NOMO-1 (cell line): ENCODE measurements at regions not wholly inside any gene's neighbourhood (a gene's known extent, or its start where the extent isn't known, plus 50 kb on each side); places are given as distances from the start of the nearest gene placed in this dataset.

Source experiments
- DNase-seq, 2 experiments: peaks; one replicate each; lab custom pipeline; 2025; ENCODE audit not compliant: unreplicated experiment in 2 of 2; lab: John Stamatoyannopoulos, UW

- no peak for DNase-seq
These were observed 444.0 kb downstream of the NPHP4 start for GRCh38 chr1:5548266-5548665.

- no peak for DNase-seq
These were observed 449.0 kb downstream of the NPHP4 start for GRCh38 chr1:5543235-5543634.

GRCh38 chr1:5532811-5533210 lies 459.4 kb downstream of the NPHP4 start:
- DNase-seq, result no peak

- no peak for DNase-seq
These were observed 465.2 kb downstream of the NPHP4 start for GRCh38 chr1:5526822-5527551.

GRCh38 chr1:5526385-5526750 lies 465.9 kb downstream of the NPHP4 start:
- DNase-seq, result no peak

GRCh38 chr1:5525597-5526384 lies 466.4 kb downstream of the NPHP4 start:
- no peak for DNase-seq

GRCh38 chr1:5522531-5523145 lies 469.6 kb downstream of the NPHP4 start:
- DNase-seq, result no peak

GRCh38 chr1:5519366-5520135 lies 472.7 kb downstream of the NPHP4 start:
- no peak for DNase-seq

- DNase-seq, result no peak
These were observed 475.5 kb downstream of the NPHP4 start for GRCh38 chr1:5516756-5517155.

- no peak for DNase-seq
These were observed 476.7 kb downstream of the NPHP4 start for GRCh38 chr1:5515501-5515900.

- DNase-seq, result peak; percentile 43 to 47
These were observed 477.6 kb downstream of the NPHP4 start for GRCh38 chr1:5514527-5515183.

GRCh38 chr1:5513846-5514526 lies 478.2 kb downstream of the NPHP4 start:
- DNase-seq, result no peak

- no peak for DNase-seq
These were observed 479.0 kb downstream of the NPHP4 start for GRCh38 chr1:5513179-5513578.

GRCh38 chr1:5511381-5512097 lies 480.7 kb downstream of the NPHP4 start:
- DNase-seq, result no peak

GRCh38 chr1:5509664-5510452 lies 482.4 kb downstream of the NPHP4 start:
- peak; percentile 2 to 15 for DNase-seq

- DNase-seq, result no peak
These were observed 483.4 kb downstream of the NPHP4 start for GRCh38 chr1:5508669-5509330.

GRCh38 chr1:5507340-5507739 lies 484.9 kb downstream of the NPHP4 start:
- no peak for DNase-seq

GRCh38 chr1:5506634-5507033 lies 485.6 kb downstream of the NPHP4 start:
- DNase-seq, result no peak
